ENCODE measurements at regions not wholly inside any gene's neighbourhood (a gene's known extent, or its start where the extent isn't known, plus 50 kb on each side); places are given as distances from the start of the nearest gene placed in this dataset.

DNA sequence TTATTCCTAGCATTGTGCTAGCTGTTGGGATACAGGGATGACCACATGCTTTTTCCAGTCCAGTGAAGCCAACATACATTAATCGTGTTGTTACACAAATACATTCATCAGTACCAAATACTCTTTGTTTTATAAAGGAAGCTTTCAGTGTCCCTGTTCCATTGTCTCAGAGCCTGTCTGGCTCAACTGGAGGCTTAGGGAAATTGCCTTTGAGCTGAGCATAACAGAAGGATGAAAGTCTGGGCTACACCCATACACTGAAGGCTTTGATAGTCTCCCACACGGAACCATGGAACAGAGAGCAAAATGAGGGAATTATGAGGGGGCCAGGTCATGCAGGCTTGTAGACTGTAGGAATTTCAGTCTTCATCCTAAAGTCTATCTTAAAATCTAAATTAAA is 126.4 kb upstream of the KCNQ5 start:
- no peak for TF ChIP-seq HDGF (IDR thresholded peaks at IDR 0.05; ENCODE audit: borderline replicate concordance)
- TF ChIP-seq SUZ12 (IDR thresholded peaks at IDR 0.05) = no peak
- TF ChIP-seq FOXM1 (IDR thresholded peaks at IDR 0.05; ENCODE audit: borderline replicate concordance) = no peak
- no peak for TF ChIP-seq TARDBP (IDR thresholded peaks at IDR 0.05)
- no peak for TF ChIP-seq ARNT (IDR thresholded peaks at IDR 0.05)
- no peak for TF ChIP-seq SP1 (IDR thresholded peaks at IDR 0.05)
- TF ChIP-seq, protein P1, sequence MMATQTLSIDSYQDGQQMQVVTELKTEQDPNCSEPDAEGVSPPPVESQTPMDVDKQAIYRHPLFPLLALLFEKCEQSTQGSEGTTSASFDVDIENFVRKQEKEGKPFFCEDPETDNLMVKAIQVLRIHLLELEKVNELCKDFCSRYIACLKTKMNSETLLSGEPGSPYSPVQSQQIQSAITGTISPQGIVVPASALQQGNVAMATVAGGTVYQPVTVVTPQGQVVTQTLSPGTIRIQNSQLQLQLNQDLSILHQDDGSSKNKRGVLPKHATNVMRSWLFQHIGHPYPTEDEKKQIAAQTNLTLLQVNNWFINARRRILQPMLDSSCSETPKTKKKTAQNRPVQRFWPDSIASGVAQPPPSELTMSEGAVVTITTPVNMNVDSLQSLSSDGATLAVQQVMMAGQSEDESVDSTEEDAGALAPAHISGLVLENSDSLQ (IDR thresholded peaks at IDR 0.05) = no peak
- no peak for TF ChIP-seq ELF4 (IDR thresholded peaks at IDR 0.05)
